ENCODE measurements at regions not wholly inside any gene's neighbourhood (a gene's known extent, or its start where the extent isn't known, plus 50 kb on each side); places are given as distances from the start of the nearest gene placed in this dataset.

DNA sequence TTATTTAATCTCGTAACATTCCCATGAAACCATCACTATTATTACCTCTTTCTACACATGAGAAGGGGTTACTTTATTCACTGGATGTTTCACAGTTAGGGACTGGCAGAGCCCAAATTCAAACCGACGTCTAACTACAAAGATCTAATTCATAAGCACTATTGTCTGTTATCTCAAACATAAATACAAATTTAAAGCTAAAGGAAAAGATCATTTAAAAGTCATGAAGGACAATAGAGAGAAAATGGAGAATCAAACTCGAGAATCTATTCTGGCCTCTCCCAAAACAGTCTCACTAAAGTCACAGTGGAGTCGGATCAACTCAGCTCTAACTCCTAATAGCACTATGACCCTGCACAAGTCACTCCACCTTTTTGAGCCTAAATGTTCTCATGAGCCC is 287.7 kb downstream of the ZIC4 start:
- BruUV-seq (replicated peaks): no TSS peak
- Histone ChIP-seq H3K4me1 (ENCODE audit: insufficient read depth, low read length) (peaks cover 2% of the 10 kb centered on the region; the same call in 1 of the 2 replicates), H2AFZ (ENCODE audit: low read length) (no peak overlapping the region), H3K79me2 (ENCODE audit: low read length) (no peaks in the 10 kb centered on the region), H3K36me3 (ENCODE audit: low read depth, low read length) (no peaks in the 10 kb centered on the region), H3F3A (ENCODE audit: low read length, unreplicated experiment) (no peaks in the 10 kb centered on the region), H3K4me3 (ENCODE audit: low read length) (no peak overlapping the region), H3K27me3 (ENCODE audit: low read length) (0 out of 2 replicates have a peak, but pooled peaks cover 5% of the 10 kb centered on the region), H4K20me1 (ENCODE audit: low read length) (no peaks in the 10 kb centered on the region), H3K4me2 (ENCODE audit: low read length) (no peak overlapping the region), H3K9ac (ENCODE audit: low read length) (no peak overlapping the region), H3K9me3 (ENCODE audit: low read length) (no peaks in the 10 kb centered on the region), H3K9me2 (replicated peaks; ENCODE audit: low read length) (no peaks in the 10 kb centered on the region), H3K27ac (ENCODE audit: low read length) (no peak overlapping the region)
- DNase-seq (no peak), ATAC-seq (no peak)
- TF ChIP-seq, protein P1, sequence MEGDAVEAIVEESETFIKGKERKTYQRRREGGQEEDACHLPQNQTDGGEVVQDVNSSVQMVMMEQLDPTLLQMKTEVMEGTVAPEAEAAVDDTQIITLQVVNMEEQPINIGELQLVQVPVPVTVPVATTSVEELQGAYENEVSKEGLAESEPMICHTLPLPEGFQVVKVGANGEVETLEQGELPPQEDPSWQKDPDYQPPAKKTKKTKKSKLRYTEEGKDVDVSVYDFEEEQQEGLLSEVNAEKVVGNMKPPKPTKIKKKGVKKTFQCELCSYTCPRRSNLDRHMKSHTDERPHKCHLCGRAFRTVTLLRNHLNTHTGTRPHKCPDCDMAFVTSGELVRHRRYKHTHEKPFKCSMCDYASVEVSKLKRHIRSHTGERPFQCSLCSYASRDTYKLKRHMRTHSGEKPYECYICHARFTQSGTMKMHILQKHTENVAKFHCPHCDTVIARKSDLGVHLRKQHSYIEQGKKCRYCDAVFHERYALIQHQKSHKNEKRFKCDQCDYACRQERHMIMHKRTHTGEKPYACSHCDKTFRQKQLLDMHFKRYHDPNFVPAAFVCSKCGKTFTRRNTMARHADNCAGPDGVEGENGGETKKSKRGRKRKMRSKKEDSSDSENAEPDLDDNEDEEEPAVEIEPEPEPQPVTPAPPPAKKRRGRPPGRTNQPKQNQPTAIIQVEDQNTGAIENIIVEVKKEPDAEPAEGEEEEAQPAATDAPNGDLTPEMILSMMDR (conservative IDR thresholded peaks at IDR 0.05; ENCODE audit: low read depth, low read length): no peak
- TF ChIP-seq EZH2phosphoT487 (IDR thresholded peaks at IDR 0.05; ENCODE audit: borderline replicate concordance, low read length): no peak
- ChIA-PET POLR2A (ENCODE audit: unreplicated experiment) (no interaction called here), CTCF (no interaction called here)
- intact Hi-C loops (cut with micrococcal nuclease): loop anchor here (5.0 kb wide), 1 partner anchor 476 kb away; no protein-coding TSS in a partner anchor

DNA sequence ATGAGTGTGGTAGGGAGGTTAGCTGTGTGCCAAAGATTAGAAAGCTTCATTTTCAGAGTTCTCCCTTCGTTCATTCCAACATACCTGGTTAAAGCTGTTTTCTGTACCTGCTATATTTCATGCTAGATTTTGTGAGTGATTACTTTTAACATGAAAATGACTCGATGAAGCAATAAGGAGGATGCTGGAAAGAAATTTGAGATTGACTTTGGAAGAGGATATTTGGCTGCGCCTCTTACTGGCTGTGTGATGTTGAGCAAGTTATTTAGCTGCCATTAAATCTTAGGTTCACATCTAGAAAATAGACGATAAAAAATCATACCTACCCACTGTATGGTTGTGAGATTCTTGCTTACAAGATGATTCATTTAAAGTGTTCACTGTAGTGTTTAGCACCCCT is 288.7 kb downstream of the ZIC4 start:
- no peak for TF ChIP-seq EZH2 (IDR thresholded peaks at IDR 0.05; ENCODE audit: low read length, unreplicated experiment)
- TF ChIP-seq, protein P1 (conservative IDR thresholded peaks at IDR 0.05; ENCODE audit: low read depth, low read length): no peak
- TF ChIP-seq EZH2phosphoT487 (IDR thresholded peaks at IDR 0.05; ENCODE audit: borderline replicate concordance, low read length): no peak
- Histone ChIP-seq H3K27me3 (ENCODE audit: low read length) (0 out of 2 replicates have a peak, but pooled peaks cover 5% of the 10 kb centered on the region), H4K20me1 (ENCODE audit: low read length) (no peaks in the 10 kb centered on the region), H3K79me2 (ENCODE audit: low read length) (no peaks in the 10 kb centered on the region), H3F3A (ENCODE audit: low read length, unreplicated experiment) (no peaks in the 10 kb centered on the region), H3K36me3 (ENCODE audit: low read depth, low read length) (no peaks in the 10 kb centered on the region), H3K27ac (ENCODE audit: low read length) (no peak overlapping the region), H3K4me1 (ENCODE audit: insufficient read depth, low read length) (peaks cover 4% of the 10 kb centered on the region; the same call in 1 of the 2 replicates), H3K9me3 (ENCODE audit: low read length) (no peaks in the 10 kb centered on the region), H2AFZ (ENCODE audit: low read length) (no peak overlapping the region), H3K9ac (ENCODE audit: low read length) (no peak overlapping the region), H3K4me2 (ENCODE audit: low read length) (no peak overlapping the region), H3K9me2 (replicated peaks; ENCODE audit: low read length) (no peaks in the 10 kb centered on the region), H3K4me3 (ENCODE audit: low read length) (no peak overlapping the region)
- ChIA-PET POLR2A (ENCODE audit: unreplicated experiment) (no interaction called here), CTCF (no interaction called here)
- no peak for DNase-seq
- intact Hi-C loops (cut with micrococcal nuclease): loop anchor here (5.0 kb wide), 1 partner anchor 475 kb away; no protein-coding TSS in a partner anchor
- no peak for ATAC-seq
- no TSS peak for BruUV-seq (replicated peaks)

DNA sequence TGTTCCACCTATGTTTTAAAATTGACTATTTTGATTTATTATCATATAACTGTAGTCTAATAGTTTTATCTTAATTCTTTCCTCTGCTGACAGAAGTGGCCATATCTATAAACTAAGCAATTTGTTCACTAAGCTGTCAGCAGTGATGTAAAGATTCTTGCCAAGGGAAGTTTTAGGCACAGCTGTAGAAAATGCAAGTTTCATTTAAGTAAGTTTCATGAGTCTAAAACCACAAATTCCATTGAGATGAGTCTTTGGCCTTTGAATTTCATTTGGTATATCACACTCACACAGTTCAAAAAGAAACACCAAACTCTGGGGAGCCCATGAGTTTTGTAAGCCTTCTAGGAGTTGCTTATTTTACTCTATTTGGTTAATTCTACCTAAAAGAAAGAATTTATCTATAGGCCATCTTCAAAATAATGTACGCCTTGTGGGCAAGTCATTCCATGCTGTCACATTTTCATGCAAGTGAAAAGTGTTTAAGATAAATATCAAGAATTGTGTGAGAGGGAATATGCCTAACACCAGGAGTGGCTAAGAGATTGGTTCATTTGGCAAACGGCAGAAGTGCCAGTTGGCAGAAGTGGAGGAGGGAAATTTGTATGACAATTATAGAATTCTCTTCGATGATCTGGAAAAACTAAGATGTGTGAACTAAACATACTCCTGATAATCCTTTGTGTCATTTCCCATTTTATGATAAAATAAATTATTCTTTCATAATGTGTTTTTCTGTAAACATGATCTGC is 292.9 kb downstream of the ZIC4 start:
- DNase-seq: peak; percentile 59
- Histone ChIP-seq H3K9me3 (ENCODE audit: low read length) (no peaks in the 10 kb centered on the region), H3K4me2 (ENCODE audit: low read length) (no peak overlapping the region), H3K36me3 (ENCODE audit: low read depth, low read length) (no peaks in the 10 kb centered on the region), H3K79me2 (ENCODE audit: low read length) (no peaks in the 10 kb centered on the region), H3F3A (ENCODE audit: low read length, unreplicated experiment) (no peaks in the 10 kb centered on the region), H3K27ac (ENCODE audit: low read length) (no peak overlapping the region), H3K9ac (ENCODE audit: low read length) (no peak overlapping the region), H3K9me2 (replicated peaks; ENCODE audit: low read length) (no peaks in the 10 kb centered on the region), H3K27me3 (ENCODE audit: low read length) (no peaks in the 10 kb centered on the region), H3K4me3 (ENCODE audit: low read length) (no peak overlapping the region), H3K4me1 (ENCODE audit: insufficient read depth, low read length) (peaks cover 4% of the 10 kb centered on the region; the same call in 1 of the 2 replicates), H2AFZ (ENCODE audit: low read length) (no peak overlapping the region), H4K20me1 (ENCODE audit: low read length) (no peaks in the 10 kb centered on the region)
- intact Hi-C loops (cut with micrococcal nuclease): loop anchor here (5.0 kb wide), 1 partner anchor 1266 kb away; no protein-coding TSS in a partner anchor
- peak; percentile 38 for ATAC-seq
- CTCF ChIA-PET: no interaction called here
- TF ChIP-seq, protein P1 (conservative IDR thresholded peaks at IDR 0.05; ENCODE audit: low read depth, low read length): no peak
- TF ChIP-seq EZH2phosphoT487 (IDR thresholded peaks at IDR 0.05; ENCODE audit: borderline replicate concordance, low read length) (no peak), EZH2 (IDR thresholded peaks at IDR 0.05; ENCODE audit: low read length, unreplicated experiment) (no peak)
- no TSS peak for BruUV-seq (replicated peaks)
- POLR2A ChIA-PET (ENCODE audit: unreplicated experiment): no interaction called here
